Heart left ventricle (tissue), 13 donors: ENCODE measurements at regions not wholly inside any gene's neighbourhood (a gene's known extent, or its start where the extent isn't known, plus 50 kb on each side); places are given as distances from the start of the nearest gene placed in this dataset.

ENCODE experiments used
- POLR2A ChIP-seq, 2 donors: fragments of 450-650 bp; IDR thresholded peaks; one replicate each; pipeline ENCODE4 v1.6.1; 2017; ENCODE audit warnings: antibody characterized with exemption in 2 of 2, mild to moderate bottlenecking in 2 of 2, moderate library complexity in 2 of 2
- TF ChIP-seq, protein P1 (sequence below), 12 donors: fragments of 200-600 bp; sonication (generic) in 4 of 12; IDR thresholded peaks; one replicate each; pipeline versions ENCODE4 v1.5.0 to v1.8.0; 2018 to 2022; ENCODE audit warnings: antibody characterized with exemption in 12 of 12, mild to moderate bottlenecking in 5 of 12
- donor health status: ischemic (EF 13 %, LVEDD 7.1; RV severe dilation, severe dysfunction).
- donor health status: DM: no; HTN: yes; CAD: no.
- donor health status: DM: no; HTN: no; CAD: no.
- donor health status: ischemic (EF 25% LVEDD 6.9; RV normal size, moderate dysfunction).
- donor health status: ischemic (EF 25% LVEDD 5.7; RV mildly dilated, moderate dysfunction).
- donor health status: ischemic (EF 35%, LVEDD 5.7; RV mildly dilated, moderate dysfunction).
- donor health status: nonischemic (EF 11% LVEDD 7.7; RV severe dilation, severe dysfunction).
- donor health status: DM: yes; HTN: yes; CAD: no.
- donor health status: PGD.
- donor health status: ischemic (EF 29% LVEDD 5.4; RV normal size, mild dysfunction).
- donor health status: nonischemic (EF 23%, LVEDD 6.1; RV moderate dilation, normal function).

DNA sequence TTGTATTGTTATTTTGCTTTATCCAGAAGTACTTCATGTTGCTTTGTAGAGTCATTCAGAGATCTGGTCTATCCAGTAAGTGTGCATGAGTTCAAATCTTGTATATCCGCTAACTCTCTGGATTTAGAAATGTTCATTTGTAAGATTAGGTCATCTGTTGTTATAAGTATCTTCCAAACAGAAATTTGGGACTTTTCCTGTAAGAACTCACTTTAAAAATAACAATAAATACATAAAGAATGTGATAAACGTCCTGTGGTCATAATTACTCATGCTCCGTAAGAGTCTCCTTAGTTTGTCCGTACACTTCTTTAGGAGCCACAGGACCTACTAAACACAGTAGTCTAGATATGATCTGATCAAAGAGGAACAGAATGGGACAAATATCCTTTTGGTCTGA, 699.9 kb upstream of the SLC8A1 start:
- TF ChIP-seq, protein P1, sequence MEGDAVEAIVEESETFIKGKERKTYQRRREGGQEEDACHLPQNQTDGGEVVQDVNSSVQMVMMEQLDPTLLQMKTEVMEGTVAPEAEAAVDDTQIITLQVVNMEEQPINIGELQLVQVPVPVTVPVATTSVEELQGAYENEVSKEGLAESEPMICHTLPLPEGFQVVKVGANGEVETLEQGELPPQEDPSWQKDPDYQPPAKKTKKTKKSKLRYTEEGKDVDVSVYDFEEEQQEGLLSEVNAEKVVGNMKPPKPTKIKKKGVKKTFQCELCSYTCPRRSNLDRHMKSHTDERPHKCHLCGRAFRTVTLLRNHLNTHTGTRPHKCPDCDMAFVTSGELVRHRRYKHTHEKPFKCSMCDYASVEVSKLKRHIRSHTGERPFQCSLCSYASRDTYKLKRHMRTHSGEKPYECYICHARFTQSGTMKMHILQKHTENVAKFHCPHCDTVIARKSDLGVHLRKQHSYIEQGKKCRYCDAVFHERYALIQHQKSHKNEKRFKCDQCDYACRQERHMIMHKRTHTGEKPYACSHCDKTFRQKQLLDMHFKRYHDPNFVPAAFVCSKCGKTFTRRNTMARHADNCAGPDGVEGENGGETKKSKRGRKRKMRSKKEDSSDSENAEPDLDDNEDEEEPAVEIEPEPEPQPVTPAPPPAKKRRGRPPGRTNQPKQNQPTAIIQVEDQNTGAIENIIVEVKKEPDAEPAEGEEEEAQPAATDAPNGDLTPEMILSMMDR (IDR thresholded peaks at IDR 0.05), result no peak
- no peak for TF ChIP-seq POLR2A (IDR thresholded peaks at IDR 0.05)
